GM23248 (cell line): ENCODE measurements at regions not wholly inside any gene's neighbourhood (a gene's known extent, or its start where the extent isn't known, plus 50 kb on each side); places are given as distances from the start of the nearest gene placed in this dataset.

Source experiments
- DNase-seq: peaks from one replicate; pipeline ENCODE4 v3.0.0-alpha.2; 2015
- H2AFZ ChIP-seq: fragments of 200-600 bp; sonication (generic); 2 replicates; pipeline ENCODE4 v1.6.1; 2016; ENCODE audit warnings: antibody characterized with exemption
- H3F3A ChIP-seq: fragments of 200-600 bp; sonication (generic); 2 replicates; pipeline ENCODE4 v1.6.1; 2016; ENCODE audit warnings: mild to moderate bottlenecking, antibody characterized with exemption, mixed run types; ENCODE audit not compliant: insufficient read depth
- H3K27ac ChIP-seq: fragments of 200-600 bp; sonication (generic); 2 replicates; pipeline ENCODE4 v1.5.1; 2016; ENCODE audit warnings: mild to moderate bottlenecking
- H3K27me3 ChIP-seq: fragments of 200-600 bp; sonication (generic); replicated peaks from 2 replicates; pipeline ENCODE4 v1.6.1; 2016; ENCODE audit warnings: mild to moderate bottlenecking; ENCODE audit not compliant: insufficient read depth
- H3K36me3 ChIP-seq: fragments of 200-600 bp; sonication (generic); 2 replicates; pipeline ENCODE4 v1.6.1; 2016; ENCODE audit warnings: low read depth, mild to moderate bottlenecking
- H3K4me1 ChIP-seq: fragments of 200-600 bp; sonication (generic); 2 replicates; pipeline ENCODE4 v1.6.1; 2016; ENCODE audit warnings: mild to moderate bottlenecking; ENCODE audit not compliant: insufficient read depth
- H3K4me2 ChIP-seq: fragments of 200-600 bp; sonication (generic); one replicate; pipeline ENCODE4 v1.6.1; 2016; ENCODE audit warnings: mild to moderate bottlenecking; ENCODE audit not compliant: unreplicated experiment
- H3K4me3 ChIP-seq: fragments of 200-600 bp; sonication (generic); 2 replicates; pipeline ENCODE4 v1.5.1; 2016; ENCODE audit warnings: mild to moderate bottlenecking
- H3K79me2 ChIP-seq: fragments of 200-600 bp; sonication (generic); 2 replicates; pipeline ENCODE4 v1.6.1; 2016; ENCODE audit warnings: mild to moderate bottlenecking; ENCODE audit not compliant: insufficient read depth
- H3K9ac ChIP-seq: fragments of 200-600 bp; sonication (generic); 2 replicates; pipeline ENCODE4 v1.6.1; 2016; ENCODE audit warnings: mild to moderate bottlenecking
- H3K9me2 ChIP-seq: fragments of 200-600 bp; sonication (generic); 2 replicates; pipeline ENCODE4 v1.6.1; 2016; ENCODE audit warnings: mixed run types, mild to moderate bottlenecking, moderate library complexity; ENCODE audit not compliant: insufficient read depth
- H3K9me3 ChIP-seq: fragments of 200-600 bp; sonication (generic); one replicate; pipeline ENCODE4 v1.6.1; 2017; ENCODE audit warnings: low read depth
- H4K20me1 ChIP-seq: fragments of 200-600 bp; sonication (generic); 2 replicates; pipeline ENCODE4 v1.6.0; 2016; ENCODE audit not compliant: insufficient read depth
- EZH2 ChIP-seq: fragments of 200-600 bp; sonication (generic); IDR thresholded peaks from 2 replicates; pipeline ENCODE4 v1.6.1; 2018; ENCODE audit warnings: antibody characterized with exemption, mild to moderate bottlenecking; ENCODE audit not compliant: insufficient read depth, poor library complexity, severe bottlenecking
- EZH2phosphoT487 ChIP-seq: fragments of 200-600 bp; sonication (generic); IDR thresholded peaks from 2 replicates; pipeline ENCODE4 v1.6.1; 2018; ENCODE audit warnings: antibody characterized with exemption, moderate library complexity, mild to moderate bottlenecking, low read depth; ENCODE audit not compliant: insufficient read depth
- WGBS, 2 experiments: methylation state at CpG; one replicate each; pipeline ENCODE4 v1.1.6; 2015 to 2017; ENCODE audit warnings: low lambda C conversion rate in 2 of 2, low coverage in 1 of 2; ENCODE audit errors: missing lambda C conversion rate in 2 of 2; 5-methylcytosine and 5-hydroxymethylcytosine counted together
- in situ Hi-C: fragments of 300-500 bp; cut with MboI; formaldehyde crosslinking; loops from 2 replicates; pipeline ENCODE4 v1.15.0; 2020

DNA sequence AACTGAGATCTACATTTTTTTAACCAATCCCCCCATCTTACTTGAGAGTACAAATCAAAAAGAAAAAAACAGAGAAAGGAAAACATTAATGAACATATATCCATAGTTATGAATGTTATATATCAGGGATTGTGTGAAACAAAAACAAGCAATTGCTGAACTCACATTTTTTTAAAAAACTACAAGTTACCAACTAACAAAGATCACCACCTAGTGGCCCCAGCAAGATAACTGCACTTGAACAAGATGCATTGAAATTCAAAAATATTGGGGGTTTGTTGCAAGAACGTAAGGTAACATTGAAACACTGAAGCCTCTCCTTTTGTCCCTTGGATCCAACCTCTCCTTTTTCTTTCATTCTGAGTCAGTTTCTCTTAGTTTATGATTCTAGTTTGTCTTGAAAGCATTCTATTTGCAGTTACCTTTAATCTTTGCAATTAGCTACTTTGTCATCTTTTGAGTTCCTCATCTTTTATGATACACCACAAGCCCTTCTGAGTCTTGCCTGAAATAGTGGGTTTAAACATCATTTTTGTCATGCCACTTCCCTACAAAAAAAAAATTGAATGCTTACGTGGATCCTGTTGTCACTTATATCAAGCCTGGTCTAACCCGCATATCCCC is 87.3 kb upstream of the TES start:
- in situ Hi-C loops, result no loop called here
- Histone ChIP-seq H3K27ac (no peak overlapping the region), H3K9me2 (no peaks in the 10 kb centered on the region), H2AFZ (no peak overlapping the region; the same call in 1 of the 2 replicates), H3K36me3 (no peaks in the 10 kb centered on the region), H3K27me3 (no peaks in the 10 kb centered on the region), H3K4me2 (no peak overlapping the region), H3K9ac (no peak overlapping the region), H3K4me3 (no peak overlapping the region), H3K9me3 (no peaks in the 10 kb centered on the region), H3K79me2 (no peaks in the 10 kb centered on the region), H3K4me1 (0 out of 2 replicates have a peak, but pooled peaks cover 4% of the 10 kb centered on the region), H4K20me1 (no peaks in the 10 kb centered on the region), H3F3A (no peaks in the 10 kb centered on the region)
- WGBS, 2 experiments, result 47 to 53% methylated on average over 3 of the region's 3 CpGs
- TF ChIP-seq EZH2 (no peak), EZH2phosphoT487 (no peak)
- DNase-seq, result peak; percentile 77

- TF ChIP-seq EZH2phosphoT487 (no peak), EZH2 (no peak)
- H3K9me2 ChIP-seq, result no peaks in the 10 kb centered on the region
- in situ Hi-C loops, result no loop called here
- no peaks in the 10 kb centered on the region for H3K79me2 ChIP-seq
- no peaks in the 10 kb centered on the region for H3K27me3 ChIP-seq
- no peaks in the 10 kb centered on the region for H3K4me1 ChIP-seq
- DNase-seq, result no peak
- H3K4me3 ChIP-seq, result no peak overlapping the region
- no peaks in the 10 kb centered on the region for H4K20me1 ChIP-seq
- no peak overlapping the region for H3K9ac ChIP-seq
- H3K4me2 ChIP-seq, result no peak overlapping the region
- no peaks in the 10 kb centered on the region for H3K36me3 ChIP-seq
- H3K9me3 ChIP-seq, result no peaks in the 10 kb centered on the region
- no peak overlapping the region for H2AFZ ChIP-seq
- no peak overlapping the region for H3K27ac ChIP-seq
- no peaks in the 10 kb centered on the region for H3F3A ChIP-seq
- WGBS, 2 experiments, result 59 to 65% methylated on average over 2 of the region's 2 CpGs
Observed at GRCh38 chr7:116128139-116128538, 82.2 kb upstream of the TES start.

- Histone ChIP-seq H3K36me3 (no peaks in the 10 kb centered on the region), H3K4me1 (peaks cover 21% of the 10 kb centered on the region; the same call in 1 of the 2 replicates), H3K9me3 (no peaks in the 10 kb centered on the region), H3F3A (no peaks in the 10 kb centered on the region), H3K27ac (no peak overlapping the region), H3K9me2 (no peaks in the 10 kb centered on the region), H3K4me2 (no peak overlapping the region), H3K27me3 (no peaks in the 10 kb centered on the region), H4K20me1 (no peaks in the 10 kb centered on the region), H3K79me2 (no peaks in the 10 kb centered on the region), H3K4me3 (no peak overlapping the region), H2AFZ (peak overlapping the region; percentile 36; the same call in 1 of the 2 replicates), H3K9ac (no peak overlapping the region)
- WGBS, 2 experiments, result 42 to 55% methylated on average over 4 of the region's 4 CpGs
- DNase-seq, result no peak
- TF ChIP-seq EZH2 (no peak), EZH2phosphoT487 (no peak)
- in situ Hi-C loops, result no loop called here
Observed at GRCh38 chr7:116135306-116135705, 75.0 kb upstream of the TES start.

DNA sequence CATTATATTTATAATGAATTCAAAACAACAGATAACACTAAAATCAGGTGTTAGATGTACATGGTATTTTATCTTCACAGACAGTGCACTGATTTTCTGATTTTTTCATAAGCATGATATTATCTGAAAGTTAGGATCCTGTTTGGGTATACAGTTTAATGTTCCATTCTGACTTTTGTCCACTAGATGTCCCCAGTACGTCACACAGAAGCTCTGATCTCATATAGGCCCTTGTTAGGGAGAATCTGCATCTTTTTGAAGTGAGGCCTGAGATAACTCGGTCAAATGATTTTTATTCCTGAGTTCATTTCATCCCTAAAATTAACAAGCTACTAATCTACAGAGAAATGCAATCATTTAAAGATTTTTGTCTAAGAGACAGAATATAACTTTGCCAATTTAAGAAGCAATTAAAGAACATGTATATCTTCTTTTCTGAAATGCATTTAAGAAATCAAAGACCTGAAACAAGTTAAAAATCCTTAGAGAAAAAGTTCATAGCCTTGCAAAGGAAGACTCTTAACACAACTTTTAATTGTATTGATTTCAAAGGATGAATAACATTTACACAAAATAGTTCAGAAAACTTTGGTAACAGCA is 72.0 kb upstream of the TES start:
- no peaks in the 10 kb centered on the region for H3K9me2 ChIP-seq
- no peaks in the 10 kb centered on the region for H3K27me3 ChIP-seq
- no peaks in the 10 kb centered on the region for H3K36me3 ChIP-seq
- H3K9ac ChIP-seq, result no peak overlapping the region
- no peak overlapping the region for H3K4me2 ChIP-seq
- no peak overlapping the region for H3K27ac ChIP-seq
- H3K4me3 ChIP-seq, result no peak overlapping the region
- H4K20me1 ChIP-seq, result no peaks in the 10 kb centered on the region
- H3K4me1 ChIP-seq, result peaks cover 21% of the 10 kb centered on the region; the same call in 1 of the 2 replicates
- 5 to 12% methylated on average over 2 of the region's 2 CpGs for WGBS, 2 experiments
- no peaks in the 10 kb centered on the region for H3F3A ChIP-seq
- DNase-seq, result peak; percentile 78
- no peaks in the 10 kb centered on the region for H3K79me2 ChIP-seq
- peak overlapping the region; percentile 60 for H2AFZ ChIP-seq
- H3K9me3 ChIP-seq, result no peaks in the 10 kb centered on the region
- TF ChIP-seq EZH2, result no peak
- no peak for TF ChIP-seq EZH2phosphoT487
- in situ Hi-C loops, result no loop called here
